Cardiac muscle cell (in vitro differentiated cells and primary cell): ENCODE measurements at regions not wholly inside any gene's neighbourhood (a gene's known extent, or its start where the extent isn't known, plus 50 kb on each side); places are given as distances from the start of the nearest gene placed in this dataset.

Experiments used
- DNase-seq, 2 donors: peaks; one replicate each; pipeline versions ENCODE4 v3.0.0 to v3.0.0-alpha.2; 2010 to 2017; ENCODE audit warnings: low read depth in 1 of 2, low spot score in 1 of 2
- H3K27ac ChIP-seq: fragments of 200-600 bp; sonication (generic); 2 replicates; pipeline ENCODE4 v1.5.1; 2016
- H3K27me3 ChIP-seq: fragments of 200-600 bp; sonication (generic); 2 replicates; pipeline ENCODE4 v1.6.0; 2016; ENCODE audit warnings: control low read depth
- H3K36me3 ChIP-seq: fragments of 200-600 bp; sonication (generic); 2 replicates; pipeline ENCODE4 v1.5.1; 2016; ENCODE audit warnings: control low read depth
- H3K4me1 ChIP-seq: fragments of 200-600 bp; sonication (generic); 2 replicates; pipeline ENCODE4 v1.8.1; 2017; ENCODE audit warnings: low read depth, mild to moderate bottlenecking, mixed run types
- H3K4me3 ChIP-seq: fragments of 200-600 bp; sonication (generic); 2 replicates; pipeline ENCODE4 v1.5.1; 2016; ENCODE audit warnings: mild to moderate bottlenecking
- H3K9me3 ChIP-seq: fragments of 200-600 bp; sonication (generic); 2 replicates; pipeline ENCODE4 v1.5.1; 2017; ENCODE audit warnings: low read depth, mild to moderate bottlenecking, control low read depth
- CTCF ChIP-seq: IDR thresholded peaks from 2 replicates; pipeline ENCODE4 v1.5.1; 2012; ENCODE audit warnings: low read depth, mild to moderate bottlenecking, low read length

GRCh38 chr14:97198813-97199212 lies 401.6 kb downstream of the VRK1 start:
- Histone ChIP-seq H3K4me3 (no peak overlapping the region), H3K27me3 (no peaks in the 10 kb centered on the region), H3K36me3 (no peaks in the 10 kb centered on the region), H3K27ac (no peak overlapping the region), H3K9me3 (no peaks in the 10 kb centered on the region), H3K4me1 (no peaks in the 10 kb centered on the region)
- DNase-seq, result no peak
- TF ChIP-seq CTCF, result no peak

GRCh38 chr14:97200245-97200644 lies 403.1 kb downstream of the VRK1 start:
- Histone ChIP-seq H3K4me3 (no peak overlapping the region), H3K27me3 (no peaks in the 10 kb centered on the region)
- TF ChIP-seq CTCF, result no peak

GRCh38 chr14:97206916-97207315 lies 409.7 kb downstream of the VRK1 start:
- H3K36me3 ChIP-seq, result no peaks in the 10 kb centered on the region
- no peak for TF ChIP-seq CTCF
- peaks cover 4% of the 10 kb centered on the region for H3K4me1 ChIP-seq
- no peak overlapping the region for H3K4me3 ChIP-seq
- H3K9me3 ChIP-seq, result no peaks in the 10 kb centered on the region
- H3K27me3 ChIP-seq, result no peaks in the 10 kb centered on the region
- no peak overlapping the region for H3K27ac ChIP-seq
- no peak for DNase-seq

More at GRCh38 chr14:97200245-97200644, 403.1 kb downstream of the VRK1 start:
- Histone ChIP-seq H3K27ac (no peak overlapping the region), H3K4me1 (no peaks in the 10 kb centered on the region), H3K36me3 (no peaks in the 10 kb centered on the region), H3K9me3 (no peaks in the 10 kb centered on the region)
- no peak for DNase-seq

- Histone ChIP-seq H3K36me3 (no peaks in the 10 kb centered on the region), H3K4me3 (no peak overlapping the region), H3K27ac (no peak overlapping the region), H3K9me3 (no peaks in the 10 kb centered on the region), H3K4me1 (peaks cover 5% of the 10 kb centered on the region), H3K27me3 (peaks cover 8% of the 10 kb centered on the region)
- TF ChIP-seq CTCF, result no peak
- no peak for DNase-seq
Measured at GRCh38 chr14:97210202-97210601, 413.0 kb downstream of the VRK1 start.

- peaks cover 23% of the 10 kb centered on the region for H3K27me3 ChIP-seq
- no peak overlapping the region for H3K27ac ChIP-seq
- TF ChIP-seq CTCF, result no peak
- no peaks in the 10 kb centered on the region for H3K9me3 ChIP-seq
- DNase-seq, result no peak
- no peak overlapping the region for H3K4me3 ChIP-seq
- H3K36me3 ChIP-seq, result no peaks in the 10 kb centered on the region
- H3K4me1 ChIP-seq, result peaks cover 5% of the 10 kb centered on the region
Measured at GRCh38 chr14:97212399-97212798, 415.2 kb downstream of the VRK1 start.

GRCh38 chr14:97213720-97214119 lies 416.5 kb downstream of the VRK1 start:
- Histone ChIP-seq H3K36me3 (no peaks in the 10 kb centered on the region), H3K9me3 (no peaks in the 10 kb centered on the region), H3K4me1 (peaks cover 5% of the 10 kb centered on the region), H3K4me3 (no peak overlapping the region), H3K27me3 (peaks cover 34% of the 10 kb centered on the region), H3K27ac (no peak overlapping the region)
- no peak for TF ChIP-seq CTCF
- DNase-seq, result no peak
